IMR-90 (cell line): ENCODE measurements at regions not wholly inside any gene's neighbourhood (a gene's known extent, or its start where the extent isn't known, plus 50 kb on each side); places are given as distances from the start of the nearest gene placed in this dataset.

Source experiments
- ATAC-seq: fragments of 200-7000 bp; cut with Tn5 transposase; 2 replicates; pipeline ENCODE4 v1.9.1; 2020; ENCODE audit warnings: low read depth, mild to moderate bottlenecking, moderate library complexity
- BruUV-seq: library from RNA; stranded (reverse); fragments of 400-500 nt; replicated peaks from 2 replicates; lab custom pipeline; 2021; lab: Mats Ljungman, UMichigan
- CTCF ChIA-PET: fragments of 300-600 bp; formaldehyde crosslinking; extraction: SDS; loops from one replicate; lab custom pipeline; 2021; ENCODE audit warnings: antibody characterized with exemption; lab: Yijun Ruan, JAX
- POLR2A ChIA-PET: fragments of 300-600 bp; sonication (Branson Sonifier 250); formaldehyde crosslinking; loops from one replicate; lab custom pipeline; 2022; ENCODE audit warnings: antibody characterized with exemption; ENCODE audit not compliant: unreplicated experiment; lab: Charles Lee
- DNase-seq: peaks from one replicate; pipeline ENCODE4 v3.0.0; 2013
- H2AFZ ChIP-seq: replicated peaks from 2 replicates; pipeline ENCODE3; 2013; ENCODE audit warnings: low read length, mild to moderate bottlenecking; ENCODE audit not compliant: poor library complexity
- H2AK5ac ChIP-seq: 2 replicates; pipeline ENCODE4 v1.6.1; 2013; ENCODE audit warnings: low read depth, low read length, inconsistent platforms
- H2AK9ac ChIP-seq: replicated peaks from 2 replicates; pipeline ENCODE3; 2013; ENCODE audit warnings: mild to moderate bottlenecking, low read depth, low read length, moderate library complexity; ENCODE audit not compliant: poor library complexity
- H2BK120ac ChIP-seq: 2 replicates; pipeline ENCODE4 v1.6.1; 2013; ENCODE audit warnings: low read depth, low read length, inconsistent platforms
- H2BK15ac ChIP-seq: 3 replicates; pipeline ENCODE4 v1.6.1; 2013; ENCODE audit warnings: low read depth, low read length, inconsistent platforms
- H2BK20ac ChIP-seq: 2 replicates; pipeline ENCODE4 v1.6.1; 2013; ENCODE audit warnings: low read depth, mild to moderate bottlenecking, inconsistent platforms, low read length, moderate library complexity
- H2BK5ac ChIP-seq: 2 replicates; pipeline ENCODE4 v1.6.1; 2013; ENCODE audit warnings: mild to moderate bottlenecking, low read depth, low read length, inconsistent platforms; ENCODE audit not compliant: poor library complexity, severe bottlenecking
- H3K14ac ChIP-seq: replicated peaks from 2 replicates; pipeline ENCODE4 v1.6.1; 2013; ENCODE audit warnings: low read depth, low read length, inconsistent platforms
- H3K18ac ChIP-seq: 2 replicates; pipeline ENCODE4 v1.6.1; 2013; ENCODE audit warnings: low read depth, low read length, control low read depth
- H3K23ac ChIP-seq: 2 replicates; pipeline ENCODE4 v1.6.1; 2013; ENCODE audit warnings: low read depth, low read length, inconsistent platforms
- H3K27ac ChIP-seq: 2 replicates; pipeline ENCODE4 v1.5.1; 2013; ENCODE audit warnings: mild to moderate bottlenecking, control low read depth, low read length; ENCODE audit not compliant: insufficient read depth
- H3K27me3 ChIP-seq: 2 replicates; pipeline ENCODE4 v1.6.1; 2013; ENCODE audit warnings: low read length; ENCODE audit not compliant: control insufficient read depth, insufficient read depth
- H3K36me3 ChIP-seq: 2 replicates; pipeline ENCODE4 v1.6.1; 2013; ENCODE audit warnings: low read length, mixed read lengths; ENCODE audit not compliant: control insufficient read depth, insufficient read depth
- H3K4ac ChIP-seq: 2 replicates; pipeline ENCODE4 v1.6.1; 2013; ENCODE audit warnings: low read depth, low read length, inconsistent platforms
- H3K4me1 ChIP-seq: 2 replicates; pipeline ENCODE4 v1.6.1; 2013; ENCODE audit warnings: low read length, mixed read lengths; ENCODE audit not compliant: control insufficient read depth, insufficient read depth
- H3K4me2 ChIP-seq: 2 replicates; pipeline ENCODE4 v1.6.1; 2013; ENCODE audit warnings: low read depth, mild to moderate bottlenecking, control low read depth, low read length, moderate library complexity
- H3K4me3 ChIP-seq: 2 replicates; pipeline ENCODE4 v1.5.1; 2013; ENCODE audit warnings: low read depth, mild to moderate bottlenecking, control low read depth, low read length, moderate library complexity; ENCODE audit not compliant: insufficient read depth
- H3K56ac ChIP-seq: 2 replicates; pipeline ENCODE4 v1.6.1; 2013; ENCODE audit warnings: low read length, inconsistent platforms; ENCODE audit not compliant: insufficient read depth; ENCODE audit errors: extremely low read depth
- H3K79me1 ChIP-seq, 2 experiments: 2 replicates each; pipeline ENCODE4 v1.6.1; 2013; ENCODE audit warnings: low read length in 2 of 2, inconsistent platforms in 1 of 2, low read depth in 1 of 2
- H3K9ac ChIP-seq: 2 replicates; pipeline ENCODE4 v1.6.1; 2013; ENCODE audit warnings: low read depth, low read length, control low read depth
- H3K9me1 ChIP-seq: 2 replicates; pipeline ENCODE4 v1.6.1; 2013; ENCODE audit warnings: low read length, inconsistent platforms; ENCODE audit not compliant: insufficient read depth
- H3K9me3 ChIP-seq: 2 replicates; pipeline ENCODE4 v1.6.1; 2013; ENCODE audit warnings: low read length; ENCODE audit not compliant: control insufficient read depth, insufficient read depth
- H4K20me1 ChIP-seq: 2 replicates; pipeline ENCODE4 v1.6.1; 2013; ENCODE audit warnings: low read length, inconsistent platforms; ENCODE audit not compliant: insufficient read depth
- H4K5ac ChIP-seq: 2 replicates; pipeline ENCODE4 v1.6.1; 2013; ENCODE audit warnings: mild to moderate bottlenecking, low read depth, low read length, control low read depth
- H4K8ac ChIP-seq, 2 experiments: 2 replicates each; pipeline ENCODE4 v1.6.1; 2013; ENCODE audit warnings: low read depth in 2 of 2, low read length in 2 of 2, control low read depth in 1 of 2, inconsistent platforms in 1 of 2
- H4K91ac ChIP-seq: 2 replicates; pipeline ENCODE4 v1.6.1; 2013; ENCODE audit warnings: low read depth, low read length, inconsistent platforms; ENCODE audit not compliant: insufficient read depth
- BHLHE40 ChIP-seq: fragments of 150-350 bp; IDR thresholded peaks from 2 replicates; pipeline ENCODE4 v1.6.1; 2016; ENCODE audit warnings: mild to moderate bottlenecking, low read depth, low read length
- RAD21 ChIP-seq: IDR thresholded peaks from 2 replicates; pipeline ENCODE4 v1.6.1; 2012; ENCODE audit warnings: low read length, improper control_type of control experiment
- SMC3 ChIP-seq: fragments of 150-350 bp; IDR thresholded peaks from 2 replicates; pipeline ENCODE4 v1.6.1; 2016; ENCODE audit warnings: low read depth, mild to moderate bottlenecking, antibody characterized with exemption, low read length, moderate library complexity
- WGBS, 2 experiments: methylation state at CpG; one replicate each; pipeline versions ENCODE4 v1.1.5 to v1.1.7; 2013; ENCODE audit warnings: missing lambda C conversion rate in 2 of 2; ENCODE audit not compliant: insufficient read length in 1 of 2; ENCODE audit errors: extremely low coverage in 2 of 2; 5-methylcytosine and 5-hydroxymethylcytosine counted together
- dilution Hi-C: fragments of 300-500 bp; cut with HindIII; formaldehyde crosslinking; loops from one replicate; pipeline ENCODE4 v1.14.3; 2018; ENCODE audit warnings: low sequenced_read_pairs; ENCODE audit not compliant: unreplicated experiment
- in situ Hi-C: fragments of 300-500 bp; cut with MboI; formaldehyde crosslinking; loops from 3 replicates; pipeline ENCODE4 v1.14.3; 2019; ENCODE audit warnings: low sequenced_read_pairs, inconsistent platforms, mixed read lengths
- intact Hi-C: fragments of 100-400 bp; cut with micrococcal nuclease; formaldehyde crosslinking; loops from 2 replicates; pipeline ENCODE4 v1.10.0; 2022
- TF ChIP-seq, protein P1 (sequence below): conservative IDR thresholded peaks from 2 replicates; pipeline ENCODE4 v1.5.1; 2012; ENCODE audit warnings: mild to moderate bottlenecking, low read depth, low read length, improper control_type of control experiment

GRCh38 chrX:125132274-125132673 is 187.4 kb upstream of the TEX13C start:
- POLR2A ChIA-PET = no interaction called here

More at GRCh38 chrX:125132274-125132673, 187.4 kb upstream of the TEX13C start:
- H3K18ac ChIP-seq = no peak overlapping the region
- no peak overlapping the region for H2AK5ac ChIP-seq
- H2BK120ac ChIP-seq = no peak overlapping the region
- no peaks in the 10 kb centered on the region for H4K20me1 ChIP-seq
- H3K9me1 ChIP-seq = no peaks in the 10 kb centered on the region
- ATAC-seq (no peak), DNase-seq (peak; percentile 0)
- no peak overlapping the region for H4K5ac ChIP-seq
- H3K14ac ChIP-seq = no peak overlapping the region
- no peak overlapping the region for H3K56ac ChIP-seq
- H3K23ac ChIP-seq = no peak overlapping the region
- H2BK20ac ChIP-seq = no peak overlapping the region
- BruUV-seq = no TSS peak
- no peak overlapping the region for H3K9ac ChIP-seq
- H3K36me3 ChIP-seq = no peaks in the 10 kb centered on the region
- intact Hi-C loops (no loop called here), dilution Hi-C loops (no loop called here), in situ Hi-C loops (no loop called here)
- no peaks in the 10 kb centered on the region for H3K4me1 ChIP-seq
- H3K4me2 ChIP-seq = no peak overlapping the region
- H3K27me3 ChIP-seq = no peaks in the 10 kb centered on the region
- no peaks in the 10 kb centered on the region for H3K79me1 ChIP-seq
- H3K4me3 ChIP-seq = no peak overlapping the region
- no peaks in the 10 kb centered on the region for H3K9me3 ChIP-seq
- H4K91ac ChIP-seq = no peak overlapping the region
- no peak overlapping the region for H3K27ac ChIP-seq
- H2BK5ac ChIP-seq = no peak overlapping the region
- no peak overlapping the region for H2AFZ ChIP-seq
- CTCF ChIA-PET = no interaction called here
- no peak overlapping the region for H3K4ac ChIP-seq
- peak; percentile 15; the same call in 1 of the 2 replicates for TF ChIP-seq SMC3
- TF ChIP-seq, protein P1, sequence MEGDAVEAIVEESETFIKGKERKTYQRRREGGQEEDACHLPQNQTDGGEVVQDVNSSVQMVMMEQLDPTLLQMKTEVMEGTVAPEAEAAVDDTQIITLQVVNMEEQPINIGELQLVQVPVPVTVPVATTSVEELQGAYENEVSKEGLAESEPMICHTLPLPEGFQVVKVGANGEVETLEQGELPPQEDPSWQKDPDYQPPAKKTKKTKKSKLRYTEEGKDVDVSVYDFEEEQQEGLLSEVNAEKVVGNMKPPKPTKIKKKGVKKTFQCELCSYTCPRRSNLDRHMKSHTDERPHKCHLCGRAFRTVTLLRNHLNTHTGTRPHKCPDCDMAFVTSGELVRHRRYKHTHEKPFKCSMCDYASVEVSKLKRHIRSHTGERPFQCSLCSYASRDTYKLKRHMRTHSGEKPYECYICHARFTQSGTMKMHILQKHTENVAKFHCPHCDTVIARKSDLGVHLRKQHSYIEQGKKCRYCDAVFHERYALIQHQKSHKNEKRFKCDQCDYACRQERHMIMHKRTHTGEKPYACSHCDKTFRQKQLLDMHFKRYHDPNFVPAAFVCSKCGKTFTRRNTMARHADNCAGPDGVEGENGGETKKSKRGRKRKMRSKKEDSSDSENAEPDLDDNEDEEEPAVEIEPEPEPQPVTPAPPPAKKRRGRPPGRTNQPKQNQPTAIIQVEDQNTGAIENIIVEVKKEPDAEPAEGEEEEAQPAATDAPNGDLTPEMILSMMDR = peak; percentile 33
- peak; percentile 33; the same call in 1 of the 2 replicates for TF ChIP-seq RAD21
- no peak for TF ChIP-seq BHLHE40
- no peak overlapping the region for H2AK9ac ChIP-seq
- no peak overlapping the region for H4K8ac ChIP-seq
- no peak overlapping the region for H2BK15ac ChIP-seq
- no CpG with 5 or more reads among the region's 2 CpGs for WGBS, 2 experiments
